CD4-positive, alpha-beta T cell treated with Interleukin-17A for 1 hour (primary cell): ENCODE measurements at regions not wholly inside any gene's neighbourhood (a gene's known extent, or its start where the extent isn't known, plus 50 kb on each side); places are given as distances from the start of the nearest gene placed in this dataset.

ENCODE experiments used
- DNase-seq: peaks from one replicate; pipeline ENCODE4 v3.0.0-alpha.2; 2020

GRCh38 chr18:73782405-73782804, 365.2 kb downstream of the FBXO15 start:
- DNase-seq: no peak

- no peak for DNase-seq
These were observed 367.4 kb downstream of the FBXO15 start for GRCh38 chr18:73780218-73780617.

- no peak for DNase-seq
These were observed 369.6 kb downstream of the FBXO15 start for GRCh38 chr18:73778032-73778359.

GRCh38 chr18:73777356-73778031, 370.1 kb downstream of the FBXO15 start:
- no peak for DNase-seq

- DNase-seq: no peak
These were observed 372.7 kb downstream of the FBXO15 start for GRCh38 chr18:73774811-73775509.

GRCh38 chr18:73768043-73768442, 379.6 kb downstream of the FBXO15 start:
- no peak for DNase-seq

- no peak for DNase-seq
These were observed 380.6 kb downstream of the FBXO15 start for GRCh38 chr18:73766910-73767515.

GRCh38 chr18:73758446-73758845, 389.2 kb downstream of the FBXO15 start:
- DNase-seq: no peak

- DNase-seq: no peak
These were observed 391.2 kb downstream of the FBXO15 start for GRCh38 chr18:73756256-73757091.

- DNase-seq: no peak
These were observed 394.7 kb downstream of the FBXO15 start for GRCh38 chr18:73752965-73753364.

- DNase-seq: no peak
These were observed 395.1 kb downstream of the FBXO15 start for GRCh38 chr18:73752546-73752945.

- no peak for DNase-seq
These were observed 397.6 kb downstream of the FBXO15 start for GRCh38 chr18:73750052-73750451.

- no peak for DNase-seq
These were observed 398.3 kb downstream of the FBXO15 start for GRCh38 chr18:73749304-73749703.

GRCh38 chr18:73748731-73749130, 398.9 kb downstream of the FBXO15 start:
- no peak for DNase-seq

GRCh38 chr18:73746101-73746500, 401.5 kb downstream of the FBXO15 start:
- DNase-seq: no peak

- DNase-seq: no peak
These were observed 404.7 kb downstream of the FBXO15 start for GRCh38 chr18:73742957-73743356.

GRCh38 chr18:73741946-73742345, 405.7 kb downstream of the FBXO15 start:
- DNase-seq: no peak

GRCh38 chr18:73739098-73739497, 408.5 kb downstream of the FBXO15 start:
- no peak for DNase-seq

- no peak for DNase-seq
These were observed 409.6 kb downstream of the FBXO15 start for GRCh38 chr18:73737990-73738389.

GRCh38 chr18:73735836-73736235, 411.8 kb downstream of the FBXO15 start:
- no peak for DNase-seq

GRCh38 chr18:73733806-73734314, 413.8 kb downstream of the FBXO15 start:
- no peak for DNase-seq

GRCh38 chr18:73733376-73733775, 414.3 kb downstream of the FBXO15 start:
- no peak for DNase-seq

- DNase-seq: no peak
These were observed 419.0 kb downstream of the FBXO15 start for GRCh38 chr18:73728657-73729056.
